ENCODE measurements at regions not wholly inside any gene's neighbourhood (a gene's known extent, or its start where the extent isn't known, plus 50 kb on each side); places are given as distances from the start of the nearest gene placed in this dataset.

GRCh38 chr7:65750511-65751344 is 122.1 kb upstream of the VKORC1L1 start:
- TF ChIP-seq REST (IDR thresholded peaks at IDR 0.05; ENCODE audit: insufficient read depth in 1 of 2, low read depth in 2 of 2, low read length in 2 of 2), result no peak; a peak in 1 of 4 replicates
- 0 out of 2 replicates have a peak, but pooled peaks have one; percentile 19 for TF ChIP-seq SIN3A (IDR thresholded peaks at IDR 0.05; ENCODE audit: borderline replicate concordance, insufficient read depth, low read length)
- peak; percentile 83 for TF ChIP-seq TAF1 (IDR thresholded peaks at IDR 0.05; ENCODE audit: borderline replicate concordance, insufficient read depth, low read length)
- TF ChIP-seq POLR2AphosphoS5 (IDR thresholded peaks at IDR 0.05; ENCODE audit: low read depth, low read length), result peak; percentile 84
- TF ChIP-seq FOXP2 (optimal IDR thresholded peaks at IDR 0.05; ENCODE audit: borderline replicate concordance, extremely low read depth, extremely low read length, insufficient read depth), result peak; percentile 44

GRCh38 chr7:65770473-65771225 is 102.2 kb upstream of the VKORC1L1 start:
- TF ChIP-seq POLR2AphosphoS5 (IDR thresholded peaks at IDR 0.05; ENCODE audit: low read depth, low read length), result peak; percentile 49; the same call in 1 of the 2 replicates

- TF ChIP-seq POLR2AphosphoS5 (IDR thresholded peaks at IDR 0.05; ENCODE audit: low read depth, low read length) (no peak), FOXP2 (optimal IDR thresholded peaks at IDR 0.05; ENCODE audit: borderline replicate concordance, extremely low read depth, extremely low read length, insufficient read depth) (no peak), TAF1 (IDR thresholded peaks at IDR 0.05; ENCODE audit: borderline replicate concordance, insufficient read depth, low read length) (no peak), SIN3A (IDR thresholded peaks at IDR 0.05; ENCODE audit: borderline replicate concordance, insufficient read depth, low read length) (no peak), REST (IDR thresholded peaks at IDR 0.05; ENCODE audit: insufficient read depth in 1 of 2, low read depth in 2 of 2, low read length in 2 of 2) (no peak)
These were observed 76.7 kb upstream of the VKORC1L1 start for GRCh38 chr7:65796205-65796604.

GRCh38 chr7:65798111-65799075 is 74.5 kb upstream of the VKORC1L1 start:
- TF ChIP-seq REST (IDR thresholded peaks at IDR 0.05; ENCODE audit: insufficient read depth in 1 of 2, low read depth in 2 of 2, low read length in 2 of 2), result 0 out of 4 replicates have a peak, but pooled peaks of 1 of the 2 experiments have one; percentile 30
- peak; percentile 69; the same call in 1 of the 2 replicates for TF ChIP-seq SIN3A (IDR thresholded peaks at IDR 0.05; ENCODE audit: borderline replicate concordance, insufficient read depth, low read length)
- TF ChIP-seq FOXP2 (optimal IDR thresholded peaks at IDR 0.05; ENCODE audit: borderline replicate concordance, extremely low read depth, extremely low read length, insufficient read depth), result no peak

GRCh38 chr7:65800890-65801341 is 72.0 kb upstream of the VKORC1L1 start:
- TF ChIP-seq FOXP2 (optimal IDR thresholded peaks at IDR 0.05; ENCODE audit: borderline replicate concordance, extremely low read depth, extremely low read length, insufficient read depth) (no peak), TAF1 (IDR thresholded peaks at IDR 0.05; ENCODE audit: borderline replicate concordance, insufficient read depth, low read length) (no peak), REST (IDR thresholded peaks at IDR 0.05; ENCODE audit: insufficient read depth in 1 of 2, low read depth in 2 of 2, low read length in 2 of 2) (no peak), POLR2AphosphoS5 (IDR thresholded peaks at IDR 0.05; ENCODE audit: low read depth, low read length) (no peak), SIN3A (IDR thresholded peaks at IDR 0.05; ENCODE audit: borderline replicate concordance, insufficient read depth, low read length) (no peak)

All from PFSK-1 (cell line).